Breast epithelium (tissue), 4 donors: ENCODE measurements at regions not wholly inside any gene's neighbourhood (a gene's known extent, or its start where the extent isn't known, plus 50 kb on each side); places are given as distances from the start of the nearest gene placed in this dataset.

Experiments
- DNase-seq, 2 donors: peaks; one replicate each; pipeline ENCODE4 v3.0.0-alpha.2; 2019; ENCODE audit warnings: low spot score in 2 of 2
- H3K27ac ChIP-seq, 2 donors: fragments of 200-600 bp; sonication (generic) in 1 of 2; one replicate each; pipeline ENCODE4 v1.5.1; 2016 to 2019; ENCODE audit warnings: mild to moderate bottlenecking in 1 of 2
- H3K27me3 ChIP-seq, 2 donors: fragments of 200-600 bp; sonication (generic) in 1 of 2; one replicate each; pipeline versions ENCODE4 v1.5.1 to v1.6.0; 2017 to 2019; ENCODE audit warnings: control low read depth in 1 of 2, mild to moderate bottlenecking in 1 of 2
- H3K36me3 ChIP-seq: fragments of 200-600 bp; one replicate; pipeline ENCODE4 v1.5.1; 2019
- H3K4me1 ChIP-seq, 2 donors: fragments of 200-600 bp; sonication (generic); one replicate each; pipeline ENCODE4 v1.5.1; 2016 to 2019; ENCODE audit warnings: control low read depth in 1 of 2
- H3K4me3 ChIP-seq, 3 donors: fragments of 200-600 bp; sonication (generic); 1 replicate in 2 of 3; 2 replicates in 1 of 3; pipeline ENCODE4 v1.5.1; 2016 to 2019; ENCODE audit warnings: mild to moderate bottlenecking in 3 of 3, moderate library complexity in 2 of 3
- H3K9me3 ChIP-seq, 2 donors: fragments of 200-600 bp; sonication (generic) in 1 of 2; one replicate each; pipeline ENCODE4 v1.5.1; 2016 to 2019; ENCODE audit warnings: control low read depth in 1 of 2
- CTCF ChIP-seq, 3 donors: fragments of 450-650 bp; IDR thresholded peaks; one replicate each; pipeline ENCODE4 v1.5.1; 2016 to 2017; ENCODE audit warnings: antibody characterized with exemption in 3 of 3, mild to moderate bottlenecking in 3 of 3, moderate library complexity in 3 of 3
- POLR2A ChIP-seq: fragments of 450-650 bp; IDR thresholded peaks from one replicate; pipeline ENCODE4 v1.6.1; 2016; ENCODE audit warnings: antibody characterized with exemption, mild to moderate bottlenecking, moderate library complexity
- POLR2AphosphoS5 ChIP-seq, 3 donors: sonication (generic); formaldehyde crosslinking; IDR thresholded peaks; one replicate each; pipeline ENCODE4 v1.6.1; 2017; ENCODE audit warnings: antibody characterized with exemption in 3 of 3
- intact Hi-C: fragments of 100-400 bp; cut with DNase I; formaldehyde crosslinking; loops from one replicate; pipeline ENCODE4 v1.15.1; 2023; ENCODE audit warnings: low total_unique reads

- Histone ChIP-seq H3K36me3 (no peaks in the 10 kb centered on the region), H3K9me3 (peaks cover 0 to 6% of the 10 kb centered on the region in 2 donors), H3K27me3 (no peaks in the 10 kb centered on the region), H3K4me1 (no peaks in the 10 kb centered on the region), H3K4me3 (no peak overlapping the region), H3K27ac (no peak overlapping the region)
- intact Hi-C loops, result no loop called here
- TF ChIP-seq CTCF (IDR thresholded peaks at IDR 0.05) (no peak), POLR2A (no peak), POLR2AphosphoS5 (IDR thresholded peaks at IDR 0.05) (no peak)
- DNase-seq, result no peak
These were observed 586.1 kb downstream of the FRK start for GRCh38 chr6:115474443-115475041.

- intact Hi-C loops, result no loop called here
These were observed 592.3 kb downstream of the FRK start for GRCh38 chr6:115468272-115469005.

GRCh38 chr6:115467726-115468125, 593.0 kb downstream of the FRK start:
- no peaks in the 10 kb centered on the region for H3K4me1 ChIP-seq
- no peaks in the 10 kb centered on the region for H3K27me3 ChIP-seq
- peaks cover 3 to 10% of the 10 kb centered on the region in 2 donors for H3K9me3 ChIP-seq
- TF ChIP-seq POLR2A (no peak), POLR2AphosphoS5 (IDR thresholded peaks at IDR 0.05) (no peak), CTCF (IDR thresholded peaks at IDR 0.05) (no peak)
- no peak for DNase-seq
- H3K36me3 ChIP-seq, result no peaks in the 10 kb centered on the region
- no peak overlapping the region for H3K4me3 ChIP-seq
- intact Hi-C loops, result no loop called here
- H3K27ac ChIP-seq, result no peak overlapping the region

More at GRCh38 chr6:115468272-115469005, 592.3 kb downstream of the FRK start:
- no peak overlapping the region for H3K4me3 ChIP-seq
- H3K27me3 ChIP-seq, result no peaks in the 10 kb centered on the region
- no peaks in the 10 kb centered on the region for H3K36me3 ChIP-seq
- DNase-seq, result no peak
- no peak overlapping the region for H3K27ac ChIP-seq
- TF ChIP-seq POLR2AphosphoS5 (IDR thresholded peaks at IDR 0.05) (no peak), POLR2A (no peak), CTCF (IDR thresholded peaks at IDR 0.05) (no peak)
- H3K9me3 ChIP-seq, result peaks cover 3 to 10% of the 10 kb centered on the region in 2 donors
- H3K4me1 ChIP-seq, result no peaks in the 10 kb centered on the region

- Histone ChIP-seq H3K27me3 (no peaks in the 10 kb centered on the region), H3K27ac (no peak overlapping the region), H3K9me3 (peaks cover 0 to 10% of the 10 kb centered on the region in 2 donors), H3K36me3 (no peaks in the 10 kb centered on the region), H3K4me3 (no peak overlapping the region), H3K4me1 (no peaks in the 10 kb centered on the region)
- TF ChIP-seq POLR2AphosphoS5 (IDR thresholded peaks at IDR 0.05) (no peak), POLR2A (no peak), CTCF (IDR thresholded peaks at IDR 0.05) (no peak)
- no peak for DNase-seq
- intact Hi-C loops, result loop anchor here (5.0 kb wide), 1 partner anchor 1014 kb away; no protein-coding TSS in a partner anchor
These were observed 599.8 kb downstream of the FRK start for GRCh38 chr6:115460913-115461312.

GRCh38 chr6:115456848-115457247, 603.8 kb downstream of the FRK start:
- intact Hi-C loops, result no loop called here
- TF ChIP-seq POLR2A, result no peak

More at GRCh38 chr6:115456848-115457247, 603.8 kb downstream of the FRK start:
- H3K9me3 ChIP-seq, result no peaks in the 10 kb centered on the region
- no peak overlapping the region for H3K27ac ChIP-seq
- no peak overlapping the region for H3K4me3 ChIP-seq
- no peak for DNase-seq
- H3K4me1 ChIP-seq, result no peaks in the 10 kb centered on the region
- H3K36me3 ChIP-seq, result no peaks in the 10 kb centered on the region
- H3K27me3 ChIP-seq, result no peaks in the 10 kb centered on the region
